DOHH2 (cell line): ENCODE measurements at regions not wholly inside any gene's neighbourhood (a gene's known extent, or its start where the extent isn't known, plus 50 kb on each side); places are given as distances from the start of the nearest gene placed in this dataset.

Experiments used
- H3F3A ChIP-seq: fragments of 200-600 bp; sonication (generic), shearing (Covaris generic); 2 replicates; pipeline ENCODE4 v1.6.0; 2016; ENCODE audit warnings: antibody characterized with exemption, mild to moderate bottlenecking; ENCODE audit not compliant: control insufficient read depth, insufficient read depth
- H3K27ac ChIP-seq: fragments of 200-600 bp; sonication (generic); 2 replicates; pipeline ENCODE4 v1.5.1; 2014; ENCODE audit warnings: low read depth, mild to moderate bottlenecking, low read length, moderate library complexity
- H3K27me3 ChIP-seq: fragments of 200-600 bp; sonication (generic); 2 replicates; pipeline ENCODE4 v1.6.1; 2014; ENCODE audit warnings: mild to moderate bottlenecking, low read length, mixed read lengths; ENCODE audit not compliant: control insufficient read depth
- H3K36me3 ChIP-seq: fragments of 200-600 bp; sonication (generic); 2 replicates; pipeline ENCODE4 v1.6.1; 2014; ENCODE audit warnings: mild to moderate bottlenecking, low read length, moderate library complexity, mixed read lengths; ENCODE audit not compliant: control insufficient read depth
- H3K4me1 ChIP-seq: fragments of 200-600 bp; sonication (generic); 2 replicates; pipeline ENCODE4 v1.6.1; 2014; ENCODE audit warnings: mild to moderate bottlenecking, low read length, mixed read lengths; ENCODE audit not compliant: control insufficient read depth
- H3K4me2 ChIP-seq: fragments of 200-600 bp; sonication (generic); 2 replicates; pipeline ENCODE4 v1.6.0; 2014; ENCODE audit warnings: mild to moderate bottlenecking, low read length, moderate library complexity
- H3K4me3 ChIP-seq: fragments of 200-600 bp; sonication (generic); 2 replicates; pipeline ENCODE4 v1.5.1; 2014; ENCODE audit warnings: mild to moderate bottlenecking, low read length, mixed read lengths
- H3K79me2 ChIP-seq: fragments of 200-600 bp; sonication (generic); 2 replicates; pipeline ENCODE4 v1.6.1; 2014; ENCODE audit warnings: mild to moderate bottlenecking, low read length, mixed read lengths; ENCODE audit not compliant: control insufficient read depth
- H3K9me2 ChIP-seq: fragments of 200-600 bp; sonication (generic); replicated peaks from 2 replicates; pipeline ENCODE4 v1.6.1; 2014; ENCODE audit warnings: mild to moderate bottlenecking, low read length, mixed read lengths; ENCODE audit not compliant: control insufficient read depth
- H3K9me3 ChIP-seq: fragments of 200-600 bp; sonication (generic); 2 replicates; pipeline ENCODE4 v1.6.1; 2014; ENCODE audit warnings: antibody characterized with exemption, low read length, mixed read lengths; ENCODE audit not compliant: control insufficient read depth, insufficient read depth
- H4K20me1 ChIP-seq: fragments of 200-600 bp; sonication (generic); 2 replicates; pipeline ENCODE4 v1.6.0; 2014; ENCODE audit warnings: low read depth, mild to moderate bottlenecking, antibody characterized with exemption, low read length, moderate library complexity; ENCODE audit not compliant: control insufficient read depth, insufficient read depth
- EZH2phosphoT487 ChIP-seq: fragments of 200-600 bp; sonication (generic); IDR thresholded peaks from 2 replicates; pipeline ENCODE4 v1.6.1; 2017; ENCODE audit warnings: borderline replicate concordance, mild to moderate bottlenecking, antibody characterized with exemption, low read length, moderate library complexity, mixed read lengths
- TF ChIP-seq, protein P1 (sequence below): fragments of 200-600 bp; sonication (generic); IDR thresholded peaks from one replicate; pipeline ENCODE4 v1.5.1; 2014; ENCODE audit warnings: antibody characterized with exemption, mild to moderate bottlenecking, low read depth, low read length; ENCODE audit not compliant: poor library complexity, severe bottlenecking

DNA sequence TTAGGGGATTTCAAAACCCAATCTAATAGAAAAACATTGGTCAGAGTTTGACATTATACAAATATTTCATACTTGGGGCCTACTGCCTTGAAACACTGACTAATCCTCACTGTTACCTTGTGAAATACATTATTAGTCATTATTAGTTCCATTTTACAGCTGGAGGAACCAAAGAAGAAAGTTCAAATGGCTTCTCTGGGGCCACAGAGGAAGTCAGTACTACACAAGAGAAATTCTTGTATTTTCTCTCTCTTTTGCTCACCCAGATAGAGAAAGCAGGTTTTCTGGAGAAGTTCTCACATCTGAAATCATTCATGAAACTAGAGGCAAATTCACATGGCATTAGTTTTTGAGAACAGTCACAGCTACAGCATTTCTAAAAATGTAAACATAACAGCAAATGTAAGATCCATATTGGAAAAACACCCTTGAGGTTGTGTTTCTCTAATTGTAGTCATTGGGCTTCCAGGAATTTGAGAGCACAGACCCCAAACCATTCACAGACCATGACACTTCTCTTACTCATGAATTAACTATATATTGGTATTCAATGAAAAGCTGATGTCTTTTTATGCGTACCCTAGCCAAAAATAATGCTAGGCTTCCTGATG, 83.0 kb downstream of the LLPH start:
- Histone ChIP-seq H3K4me1 (no peaks in the 10 kb centered on the region), H3K4me2 (no peak overlapping the region), H3K27ac (no peak overlapping the region), H3K36me3 (no peaks in the 10 kb centered on the region), H3F3A (no peaks in the 10 kb centered on the region), H3K79me2 (no peaks in the 10 kb centered on the region), H3K9me3 (no peaks in the 10 kb centered on the region), H3K4me3 (no peak overlapping the region), H3K9me2 (no peaks in the 10 kb centered on the region), H4K20me1 (no peaks in the 10 kb centered on the region), H3K27me3 (peaks cover 2% of the 10 kb centered on the region; the same call in 1 of the 2 replicates)
- no peak for TF ChIP-seq EZH2phosphoT487
- TF ChIP-seq, protein P1, sequence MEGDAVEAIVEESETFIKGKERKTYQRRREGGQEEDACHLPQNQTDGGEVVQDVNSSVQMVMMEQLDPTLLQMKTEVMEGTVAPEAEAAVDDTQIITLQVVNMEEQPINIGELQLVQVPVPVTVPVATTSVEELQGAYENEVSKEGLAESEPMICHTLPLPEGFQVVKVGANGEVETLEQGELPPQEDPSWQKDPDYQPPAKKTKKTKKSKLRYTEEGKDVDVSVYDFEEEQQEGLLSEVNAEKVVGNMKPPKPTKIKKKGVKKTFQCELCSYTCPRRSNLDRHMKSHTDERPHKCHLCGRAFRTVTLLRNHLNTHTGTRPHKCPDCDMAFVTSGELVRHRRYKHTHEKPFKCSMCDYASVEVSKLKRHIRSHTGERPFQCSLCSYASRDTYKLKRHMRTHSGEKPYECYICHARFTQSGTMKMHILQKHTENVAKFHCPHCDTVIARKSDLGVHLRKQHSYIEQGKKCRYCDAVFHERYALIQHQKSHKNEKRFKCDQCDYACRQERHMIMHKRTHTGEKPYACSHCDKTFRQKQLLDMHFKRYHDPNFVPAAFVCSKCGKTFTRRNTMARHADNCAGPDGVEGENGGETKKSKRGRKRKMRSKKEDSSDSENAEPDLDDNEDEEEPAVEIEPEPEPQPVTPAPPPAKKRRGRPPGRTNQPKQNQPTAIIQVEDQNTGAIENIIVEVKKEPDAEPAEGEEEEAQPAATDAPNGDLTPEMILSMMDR: no peak

DNA sequence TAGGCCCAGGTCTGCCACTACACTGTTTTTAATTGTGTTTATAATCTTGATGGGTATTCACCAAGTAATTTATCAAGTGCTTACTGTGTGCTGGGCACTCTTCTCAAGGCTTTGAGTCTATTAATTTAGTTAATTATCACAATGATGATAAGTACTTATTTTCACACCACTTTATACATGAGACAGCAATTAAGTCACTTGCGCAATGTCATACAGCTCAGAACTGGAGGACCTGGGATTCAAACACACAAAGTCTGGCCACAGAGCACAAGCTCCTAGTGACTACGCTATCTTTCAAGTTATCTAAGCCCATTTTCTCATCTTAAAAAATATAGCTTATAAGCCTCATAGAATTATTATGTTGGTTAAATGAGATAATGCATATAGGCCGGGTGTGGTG, 85.0 kb downstream of the LLPH start:
- H3K36me3 ChIP-seq: no peaks in the 10 kb centered on the region
- H3K9me3 ChIP-seq: no peaks in the 10 kb centered on the region
- no peaks in the 10 kb centered on the region for H3K4me1 ChIP-seq
- no peak overlapping the region for H3K27ac ChIP-seq
- no peak overlapping the region for H3K4me2 ChIP-seq
- no peaks in the 10 kb centered on the region for H3F3A ChIP-seq
- no peaks in the 10 kb centered on the region for H3K9me2 ChIP-seq
- no peak for TF ChIP-seq EZH2phosphoT487
- H3K79me2 ChIP-seq: no peaks in the 10 kb centered on the region
- H3K27me3 ChIP-seq: no peaks in the 10 kb centered on the region
- H3K4me3 ChIP-seq: no peak overlapping the region
- no peaks in the 10 kb centered on the region for H4K20me1 ChIP-seq

DNA sequence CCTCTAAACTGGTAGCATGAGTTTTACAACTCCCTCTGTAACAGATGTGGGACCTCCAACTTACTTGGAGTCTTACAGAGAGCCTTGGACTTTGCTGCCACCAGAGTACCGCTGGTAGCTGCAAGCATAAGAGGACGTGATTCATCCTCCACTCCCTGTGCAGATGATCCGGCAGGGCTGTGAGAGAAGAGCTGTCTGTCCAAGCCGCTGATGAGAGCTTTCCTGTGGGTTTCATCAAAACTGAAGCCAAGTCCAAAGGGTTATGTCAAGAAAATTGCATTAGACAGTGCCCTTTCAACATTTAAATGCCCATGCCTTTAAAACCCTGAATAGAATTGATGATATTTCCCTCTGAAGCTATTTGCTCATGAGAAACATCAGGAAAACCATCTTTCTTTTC, 85.8 kb downstream of the LLPH start:
- no peak overlapping the region for H3K4me3 ChIP-seq
- no peaks in the 10 kb centered on the region for H4K20me1 ChIP-seq
- H3K27me3 ChIP-seq: peaks cover 5% of the 10 kb centered on the region; the same call in 1 of the 2 replicates
- H3K4me1 ChIP-seq: no peaks in the 10 kb centered on the region
- H3K27ac ChIP-seq: no peak overlapping the region
- H3F3A ChIP-seq: no peaks in the 10 kb centered on the region
- no peak overlapping the region for H3K4me2 ChIP-seq
- no peaks in the 10 kb centered on the region for H3K9me2 ChIP-seq
- H3K36me3 ChIP-seq: no peaks in the 10 kb centered on the region
- H3K9me3 ChIP-seq: no peaks in the 10 kb centered on the region
- TF ChIP-seq, protein P1: no peak
- TF ChIP-seq EZH2phosphoT487: no peak
- no peaks in the 10 kb centered on the region for H3K79me2 ChIP-seq

DNA sequence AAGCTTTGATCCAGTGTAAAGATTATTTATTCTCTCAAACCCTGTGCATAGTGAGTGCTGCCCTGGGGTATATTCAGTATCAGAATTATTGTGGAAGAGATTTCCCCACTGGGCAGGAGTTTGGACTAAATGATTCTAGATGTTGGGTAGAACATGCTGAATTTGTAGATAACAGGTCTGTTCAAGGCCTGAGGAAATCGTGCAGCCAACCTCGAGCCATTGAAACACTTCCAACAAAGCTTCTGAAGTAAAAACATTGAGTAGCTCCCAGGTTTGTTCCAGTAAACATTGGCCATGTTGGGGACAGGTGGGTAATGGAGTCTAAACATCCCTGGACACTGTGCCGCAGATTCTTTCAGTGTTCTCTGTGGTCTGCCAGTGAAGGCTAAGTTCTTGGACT, 87.5 kb downstream of the LLPH start:
- Histone ChIP-seq H3K4me2 (no peak overlapping the region), H3K4me1 (no peaks in the 10 kb centered on the region), H3F3A (no peaks in the 10 kb centered on the region), H3K9me3 (no peaks in the 10 kb centered on the region), H3K4me3 (no peak overlapping the region), H3K36me3 (no peaks in the 10 kb centered on the region), H3K27ac (no peak overlapping the region), H3K9me2 (no peaks in the 10 kb centered on the region), H4K20me1 (no peaks in the 10 kb centered on the region), H3K79me2 (no peaks in the 10 kb centered on the region), H3K27me3 (peaks cover 5% of the 10 kb centered on the region; the same call in 1 of the 2 replicates)
- TF ChIP-seq, protein P1: no peak
- TF ChIP-seq EZH2phosphoT487: no peak
